Left forelimb (tissue), 1 donor: ENCODE measurements at regions not wholly inside any gene's neighbourhood (a gene's known extent, or its start where the extent isn't known, plus 50 kb on each side); places are given as distances from the start of the nearest gene placed in this dataset.

Source experiments
- DNase-seq: peaks from one replicate; pipeline ENCODE4 v3.0.0-alpha.2; 2018; ENCODE audit warnings: low spot score

DNA sequence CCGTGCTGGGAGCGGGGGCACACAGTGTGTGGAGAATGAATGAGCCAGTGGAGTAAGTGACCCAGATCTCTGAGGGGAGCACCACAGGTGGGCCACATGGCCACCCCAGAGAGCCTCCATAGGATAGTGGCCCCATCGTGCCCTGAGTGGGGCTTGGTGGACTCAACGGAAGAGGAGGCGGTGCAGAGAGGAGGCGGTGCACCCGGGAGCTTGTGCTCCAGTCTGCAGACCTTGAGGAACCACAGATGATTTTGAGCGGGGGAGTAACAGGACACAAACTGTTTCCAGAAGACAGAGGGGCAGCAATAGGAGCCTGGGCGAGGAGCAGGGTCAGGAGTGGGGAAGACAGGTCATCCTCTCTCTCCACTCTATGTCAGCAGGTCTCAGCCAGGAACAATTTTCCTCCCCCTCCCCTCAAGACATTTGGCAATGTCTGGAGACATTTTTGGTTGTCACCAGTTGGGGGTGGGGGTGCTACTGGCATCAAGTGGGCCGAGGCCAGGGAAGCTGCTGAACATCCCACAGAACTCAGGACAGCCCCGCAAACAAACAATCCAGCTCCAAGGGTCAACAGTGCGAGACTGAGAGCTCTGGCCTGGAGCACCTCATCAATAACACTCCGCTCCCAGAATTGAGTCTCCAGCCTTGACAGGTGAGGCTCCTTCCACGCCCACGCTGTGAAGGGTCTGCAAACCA, 182.2 kb downstream of the USP12 start:
- no peak for DNase-seq

GRCh38 chr13:26988059-26988769, 183.4 kb downstream of the USP12 start:
- no peak for DNase-seq

GRCh38 chr13:26987486-26988013, 184.1 kb downstream of the USP12 start:
- no peak for DNase-seq

DNA sequence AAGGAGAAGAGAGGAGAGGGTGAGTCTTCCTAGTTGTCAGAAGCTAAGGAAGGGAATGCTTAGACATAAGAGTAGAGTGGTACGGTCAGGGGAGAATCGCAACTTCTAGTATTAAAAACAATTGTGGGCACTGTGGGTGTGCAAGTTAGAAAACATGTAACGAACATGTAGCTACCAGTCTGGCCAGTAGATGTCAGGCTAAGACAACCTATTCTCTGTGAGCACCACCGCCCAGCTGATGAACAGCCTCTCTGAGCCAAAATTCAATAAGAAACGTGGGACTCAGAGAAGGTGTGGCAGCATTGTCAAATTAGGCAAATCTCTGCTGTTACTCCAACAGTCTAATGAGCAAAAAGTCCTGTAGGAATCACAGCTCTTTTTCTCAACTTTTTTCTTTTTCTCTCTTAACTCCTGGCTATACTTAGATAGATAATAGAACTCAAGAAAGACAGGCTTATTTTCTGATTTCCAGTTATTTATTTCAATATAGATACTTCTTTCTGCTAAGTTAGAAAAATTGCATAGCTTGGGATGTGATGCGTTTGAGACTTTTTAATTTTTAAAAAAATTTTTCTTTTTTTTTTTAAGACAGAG, 186.2 kb downstream of the USP12 start:
- no peak for DNase-seq

DNA sequence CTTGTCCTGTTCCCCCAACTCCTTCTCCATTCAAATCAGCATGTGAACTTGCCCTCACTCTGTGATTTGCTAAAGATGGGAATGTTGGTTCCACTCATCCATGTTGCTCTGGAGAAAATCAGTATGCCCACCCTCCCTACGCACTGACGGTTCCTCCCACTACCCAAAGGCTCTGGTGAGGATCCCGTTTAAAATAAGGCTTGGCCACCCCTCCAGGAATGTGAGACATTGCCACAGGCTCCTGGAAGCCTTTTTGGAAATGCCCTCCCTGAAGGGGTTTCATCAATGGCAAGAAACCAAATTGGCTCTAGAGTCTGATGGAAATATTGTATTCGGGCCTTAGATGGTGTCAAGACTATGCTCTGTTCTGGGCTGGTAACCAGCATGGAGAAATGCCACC, 187.3 kb downstream of the USP12 start:
- no peak for DNase-seq

- no peak for DNase-seq
These were observed 187.9 kb downstream of the USP12 start for GRCh38 chr13:26983543-26984320.

DNA sequence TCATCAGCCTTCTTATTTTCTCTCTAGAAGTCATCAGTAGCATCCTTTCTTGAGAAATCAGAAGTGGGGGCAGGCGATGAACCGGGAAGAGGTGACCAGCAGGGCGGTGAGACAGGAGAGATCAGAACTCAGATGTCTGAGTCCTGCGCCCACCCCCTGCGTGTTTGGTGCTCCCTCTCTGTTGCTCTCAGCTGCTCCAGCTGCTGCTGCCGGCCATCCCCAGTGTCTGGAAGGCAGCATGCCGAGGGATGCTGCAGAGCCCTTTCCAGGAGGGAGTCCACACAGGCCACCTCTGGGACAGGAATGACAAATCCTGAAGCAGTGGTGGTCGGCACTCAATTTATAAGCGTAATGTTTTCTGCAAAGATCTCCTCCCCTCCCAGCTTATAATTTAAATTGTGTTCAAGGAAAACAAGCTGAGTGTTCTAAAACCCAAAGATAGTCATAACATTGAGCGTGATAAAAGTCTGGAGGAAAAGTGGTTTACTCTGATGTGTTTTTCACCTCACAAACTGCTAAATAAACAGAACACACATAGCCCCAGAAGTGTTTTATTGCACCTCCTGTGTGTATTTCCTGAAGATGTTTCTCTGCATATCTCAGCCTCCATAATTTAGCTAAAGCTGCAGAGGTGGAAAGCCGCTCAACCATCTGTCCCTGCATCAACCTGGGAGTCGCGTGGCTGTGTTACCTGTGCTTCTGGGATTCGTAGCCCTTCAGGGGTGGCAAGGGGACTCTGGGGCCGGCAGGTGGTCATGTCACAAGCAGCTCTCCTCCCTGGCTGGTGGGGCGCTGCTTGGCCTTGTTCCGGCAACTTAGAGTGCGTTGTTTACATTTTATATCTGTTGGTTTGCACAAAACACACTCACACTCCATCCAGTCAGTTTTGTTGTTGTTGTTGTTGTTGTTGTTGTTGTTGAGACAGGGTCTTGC, 191.2 kb downstream of the USP12 start:
- no peak for DNase-seq

DNA sequence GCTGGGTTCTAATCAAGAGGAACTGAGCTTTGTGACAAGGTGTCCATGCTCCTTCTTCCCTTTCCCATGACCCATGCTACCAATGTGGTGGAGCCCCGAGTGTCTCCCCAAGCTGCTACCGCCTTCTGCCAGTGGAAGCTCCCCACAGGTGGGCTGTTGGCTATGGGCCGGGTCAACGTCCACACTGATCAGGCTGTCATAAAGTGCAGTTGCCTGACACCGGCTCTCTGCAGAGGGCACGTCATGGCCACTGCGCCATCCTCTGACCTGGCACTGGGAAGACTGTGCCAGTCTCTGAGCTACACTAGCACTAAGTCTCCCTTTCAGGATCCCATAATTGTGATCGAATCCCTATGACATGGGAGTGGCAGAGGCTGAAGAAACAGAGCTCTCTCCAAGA, 192.3 kb downstream of the USP12 start:
- DNase-seq: no peak

DNA sequence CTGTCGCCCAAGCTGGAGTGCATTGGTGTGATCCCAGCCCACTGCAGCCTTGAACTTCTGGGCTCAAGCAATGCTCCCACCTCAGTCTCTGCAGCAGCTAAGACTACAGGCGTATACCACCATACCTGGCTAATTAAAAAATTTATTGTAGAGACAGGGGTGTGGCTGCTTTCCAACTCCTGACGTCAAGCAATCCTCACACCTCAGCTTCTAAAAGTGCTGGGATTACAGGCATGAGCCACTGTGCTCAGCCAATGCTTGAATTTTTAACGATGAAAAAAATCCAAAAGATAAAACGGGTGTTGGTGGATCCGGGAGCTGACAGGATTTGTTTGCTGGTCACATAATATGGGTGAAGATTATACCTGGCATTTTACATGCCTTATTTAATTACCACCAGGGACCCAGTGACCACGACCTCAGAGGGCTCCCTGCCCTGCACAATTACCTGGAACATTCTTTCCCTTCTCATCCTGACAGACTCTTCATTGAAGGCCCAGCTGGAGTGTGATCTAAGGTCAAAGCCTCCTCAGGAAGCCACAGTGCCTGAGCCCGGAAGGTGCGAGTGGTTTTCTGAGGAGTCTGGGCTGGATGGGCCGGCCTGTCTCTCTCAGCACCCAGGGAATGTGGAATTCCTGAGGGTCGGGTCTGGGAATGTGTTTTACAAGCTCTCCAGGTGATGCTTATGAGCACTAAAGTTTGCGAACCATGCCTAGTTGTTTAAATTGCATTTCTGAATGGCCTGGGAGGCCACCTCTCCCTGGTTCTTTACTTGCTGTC, 193.3 kb downstream of the USP12 start:
- DNase-seq: no peak

DNA sequence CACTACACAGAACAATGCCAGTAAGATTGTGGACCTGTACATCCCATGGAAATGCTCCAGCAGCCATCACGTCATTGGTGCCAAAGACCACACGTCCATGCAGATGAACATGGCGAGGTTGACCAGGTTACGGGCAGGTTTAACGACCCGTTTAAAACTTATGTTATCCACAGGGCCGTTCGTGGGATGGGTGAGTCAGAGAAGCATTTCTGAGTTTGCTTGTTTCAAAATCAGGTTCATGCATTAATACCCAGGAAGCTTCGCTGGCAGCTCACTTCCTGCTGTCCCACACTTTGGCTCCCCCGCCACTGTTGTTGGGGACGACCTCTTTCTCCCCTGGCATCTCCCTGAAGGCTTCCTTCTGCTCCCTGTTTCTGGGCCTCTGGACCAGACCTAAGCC, 194.1 kb downstream of the USP12 start:
- no peak for DNase-seq

DNA sequence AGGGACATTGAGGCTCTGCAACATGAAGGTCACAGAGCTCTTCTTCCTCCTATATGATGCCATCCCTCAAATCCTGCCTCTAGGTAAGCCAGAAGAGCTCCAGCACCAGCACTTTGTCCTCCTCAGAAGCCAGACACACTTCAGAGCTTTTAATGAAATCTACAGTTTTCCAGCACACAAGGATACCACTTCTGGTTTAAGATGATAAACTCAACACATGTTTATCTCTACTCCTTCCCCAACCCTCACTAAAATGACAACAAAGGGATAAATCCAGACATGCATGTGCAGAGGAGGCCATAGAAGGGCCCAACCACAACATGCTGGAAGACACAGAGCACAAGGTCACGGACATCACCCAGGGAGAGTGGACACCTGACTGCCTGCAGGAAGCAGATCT, 195.3 kb downstream of the USP12 start:
- DNase-seq: no peak

DNA sequence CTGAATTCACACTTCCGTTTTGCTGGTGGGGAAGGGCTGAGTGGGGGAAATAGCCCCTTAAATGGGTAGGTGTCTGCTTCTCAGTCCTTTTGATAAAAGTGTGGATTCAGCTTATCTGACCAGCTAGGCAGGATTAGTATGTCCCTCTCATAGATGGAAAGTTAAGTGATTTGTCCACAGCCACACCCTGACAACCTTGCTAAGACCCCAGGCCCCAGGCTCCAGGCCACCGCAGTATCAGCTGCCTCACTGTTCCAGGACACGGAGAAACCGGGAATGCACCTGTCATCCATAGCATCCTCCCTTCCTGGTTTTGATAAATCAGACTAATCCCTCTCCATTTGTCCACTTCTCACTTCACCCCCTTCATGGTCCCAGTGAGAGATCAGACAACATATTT, 197.7 kb downstream of the USP12 start:
- DNase-seq: no peak

DNA sequence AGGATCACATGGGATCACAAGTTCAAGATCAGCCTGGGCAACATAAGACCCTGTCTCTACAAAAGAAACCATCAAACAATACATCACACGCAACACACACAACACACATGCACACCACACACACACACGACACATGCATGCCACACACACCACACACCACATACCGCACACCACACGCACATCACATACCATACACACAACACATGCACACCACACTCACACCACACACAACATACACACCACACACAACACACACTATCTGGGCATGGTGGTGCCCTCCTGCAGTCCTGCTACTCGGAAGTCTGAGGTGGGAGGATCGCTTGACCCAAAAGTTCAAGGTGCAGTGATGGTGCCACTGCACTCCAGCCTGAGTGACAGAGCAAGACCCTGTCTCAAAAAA, 198.3 kb downstream of the USP12 start:
- DNase-seq: no peak

- DNase-seq: no peak
These were observed 199.4 kb downstream of the USP12 start for GRCh38 chr13:26971990-26972887.

- DNase-seq: no peak
These were observed 202.9 kb downstream of the USP12 start for GRCh38 chr13:26968431-26969341.

DNA sequence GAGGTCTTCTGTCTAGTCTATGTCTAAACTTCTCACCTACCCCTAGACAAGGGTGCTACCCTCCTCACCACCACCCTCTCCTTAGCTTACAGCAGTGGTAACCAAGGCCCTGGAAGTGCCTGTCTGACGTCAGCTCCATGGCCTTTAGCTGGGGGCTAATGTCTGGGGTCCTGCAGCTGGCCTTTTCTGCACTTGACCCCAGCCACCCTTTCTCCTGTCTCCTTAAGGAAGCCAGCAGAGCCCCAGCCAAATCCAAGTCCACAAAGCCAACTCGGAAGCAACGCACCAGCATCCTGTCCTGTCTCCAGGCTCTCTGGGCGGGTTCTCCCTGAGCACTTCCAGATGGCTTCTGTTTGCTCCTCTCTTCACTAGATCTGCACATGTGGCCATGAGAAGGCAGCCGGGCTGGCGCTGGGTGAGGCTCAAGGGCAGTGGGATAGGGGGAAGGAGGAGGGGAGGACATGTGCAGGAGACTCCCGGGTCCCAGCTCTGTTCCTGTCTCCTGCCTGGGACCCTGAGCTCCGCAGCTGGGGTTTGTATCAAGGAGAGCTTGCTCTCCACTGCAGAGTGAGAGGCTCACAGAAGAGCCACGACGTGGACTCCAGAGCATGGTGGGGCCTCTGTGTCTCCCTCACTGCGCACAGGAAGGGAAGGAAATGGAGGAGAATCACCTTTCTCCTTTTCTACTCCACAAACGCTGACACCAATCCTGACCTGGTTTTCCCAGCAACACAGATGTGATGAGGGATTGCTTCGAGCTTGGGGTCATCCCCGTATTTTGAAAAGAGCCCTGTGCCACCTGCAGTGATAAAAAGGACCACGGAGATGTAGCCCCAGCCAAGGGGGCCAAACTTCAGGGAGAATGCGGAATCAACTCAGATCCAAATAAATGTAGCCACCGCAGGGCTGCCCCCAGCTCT, 204.2 kb downstream of the USP12 start:
- no peak for DNase-seq

DNA sequence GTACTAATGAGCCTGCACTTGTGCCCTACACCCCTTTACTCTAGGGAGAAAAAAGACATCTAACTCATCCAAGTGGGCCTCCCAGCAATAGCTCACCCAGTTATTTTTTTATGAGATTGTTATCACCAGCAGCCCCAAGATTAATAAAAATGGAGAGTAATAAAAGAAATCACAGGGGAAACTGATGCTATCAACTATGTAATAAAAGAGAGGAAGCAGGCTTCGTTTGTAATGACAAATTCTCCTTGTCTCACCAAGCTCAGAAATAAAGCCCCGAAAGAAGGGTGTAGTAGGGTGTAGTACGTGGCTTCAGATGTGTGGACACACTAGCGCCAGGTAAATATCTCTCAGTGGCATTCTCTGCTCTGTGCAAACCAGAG, 204.9 kb downstream of the USP12 start:
- no peak for DNase-seq
